22Rv1 (cell line): ENCODE measurements at regions not wholly inside any gene's neighbourhood (a gene's known extent, or its start where the extent isn't known, plus 50 kb on each side); places are given as distances from the start of the nearest gene placed in this dataset.
"Not testable (repeated sequence)": the region's sequence is repeated elsewhere in the genome, so short reads cannot be mapped to it uniquely, and the experiment has no call there.

Source experiments
- H3K27ac ChIP-seq: fragments of 450-650 bp; 2 replicates; pipeline ENCODE4 v1.5.1; 2017
- CTCF ChIP-seq: fragments of 450-650 bp; IDR thresholded peaks from 2 replicates; pipeline ENCODE4 v1.5.1; 2017; ENCODE audit warnings: mild to moderate bottlenecking
- ZFX ChIP-seq: fragments of 450-650 bp; IDR thresholded peaks from 2 replicates; pipeline ENCODE4 v1.6.1; 2017; ENCODE audit warnings: antibody characterized with exemption, borderline replicate concordance

GRCh38 chr4:166195101-166195500, 322.1 kb downstream of the TLL1 start:
- TF ChIP-seq CTCF (no peak), ZFX (no peak)
- no peak overlapping the region for H3K27ac ChIP-seq

GRCh38 chr4:166197166-166197565, 324.1 kb downstream of the TLL1 start:
- TF ChIP-seq CTCF = no peak
- H3K27ac ChIP-seq = no peak overlapping the region

- TF ChIP-seq ZFX (no peak), CTCF (no peak)
- no peak overlapping the region for H3K27ac ChIP-seq
Measured at GRCh38 chr4:166198041-166198440, 325.0 kb downstream of the TLL1 start.

- H3K27ac ChIP-seq = no peak overlapping the region
- TF ChIP-seq ZFX = no peak
- no peak for TF ChIP-seq CTCF
Measured at GRCh38 chr4:166198516-166199310, 325.7 kb downstream of the TLL1 start.

- TF ChIP-seq CTCF = no peak
- TF ChIP-seq ZFX = no peak
- H3K27ac ChIP-seq = no peak overlapping the region
Measured at GRCh38 chr4:166202991-166203390, 330.0 kb downstream of the TLL1 start.

GRCh38 chr4:166212326-166212725, 339.3 kb downstream of the TLL1 start:
- H3K27ac ChIP-seq = not testable (repeated sequence)

GRCh38 chr4:166222271-166222670, 349.2 kb downstream of the TLL1 start:
- TF ChIP-seq CTCF (no peak), ZFX (no peak)
- H3K27ac ChIP-seq = no peak overlapping the region

GRCh38 chr4:166228112-166228511, 355.1 kb downstream of the TLL1 start:
- H3K27ac ChIP-seq = no peak overlapping the region
- no peak for TF ChIP-seq ZFX
